HepG2 (cell line): ENCODE measurements at regions not wholly inside any gene's neighbourhood (a gene's known extent, or its start where the extent isn't known, plus 50 kb on each side); places are given as distances from the start of the nearest gene placed in this dataset.

Source experiments
- ATAC-seq: fragments of 200-7000 bp; cut with Tn5 transposase; 3 replicates; pipeline ENCODE4 v1.9.1; 2020; ENCODE audit warnings: mild to moderate bottlenecking, moderate library complexity
- BruUV-seq: library from RNA; stranded (reverse); fragments of 400-500 nt; replicated peaks from 2 replicates; lab custom pipeline; 2021; lab: Mats Ljungman, UMichigan
- CTCF ChIA-PET: fragments of 300-600 bp; formaldehyde crosslinking; extraction: SDS; loops from one replicate; lab custom pipeline; 2021; ENCODE audit warnings: low total read pairs, inconsistent platforms, low intra/inter-chr PET ratio; lab: Yijun Ruan, JAX
- POLR2A ChIA-PET: fragments of 350-600 bp; sonication (Branson Sonifier 250); formaldehyde crosslinking; loops from one replicate; lab custom pipeline; 2020; ENCODE audit warnings: antibody characterized with exemption, inconsistent platforms; lab: Yijun Ruan, JAX
- DNase-seq: peaks from one replicate; pipeline ENCODE4 v3.0.0-alpha.2; 2015; ENCODE audit warnings: low spot score
- FAIRE-seq: peaks from 3 replicates; lab custom pipeline; 2011; peaks lifted over from hg19 to GRCh38; lab: Jason Lieb, UNC
- H2AFZ ChIP-seq: one replicate; pipeline ENCODE4 v1.6.1; 2011; ENCODE audit warnings: low read length, inconsistent platforms
- H3K27ac ChIP-seq: fragments of 300-600 bp; 3 replicates; pipeline ENCODE4 v1.8.0; 2011; ENCODE audit warnings: mixed run types, mild to moderate bottlenecking, mixed read lengths, low read length, inconsistent platforms; ENCODE audit not compliant: insufficient read depth; ENCODE audit errors: extremely low read length
- H3K27me3 ChIP-seq, 2 experiments: fragments of 200-600 bp in 1 of 2; 2 replicates in 1 of 2; 3 replicates in 1 of 2; pipeline versions ENCODE4 v1.6.0 to v1.8.0; 2011; ENCODE audit warnings: low read length in 2 of 2, mild to moderate bottlenecking in 2 of 2, moderate library complexity in 2 of 2, inconsistent platforms in 1 of 2; ENCODE audit not compliant: insufficient read depth in 2 of 2, control insufficient read depth in 1 of 2
- H3K36me3 ChIP-seq, 2 experiments: fragments of 200-600 bp in 1 of 2; replicated peaks in 1 of 2; 2 replicates in 1 of 2; 3 replicates in 1 of 2; pipeline versions ENCODE4 v1.5.1 to v1.8.0; 2011; ENCODE audit warnings: low read length in 2 of 2, inconsistent platforms in 1 of 2; ENCODE audit not compliant: insufficient read depth in 2 of 2, control insufficient read depth in 1 of 2
- H3K4me1 ChIP-seq: 2 replicates; pipeline ENCODE4 v1.5.1; 2012; ENCODE audit warnings: low read length, inconsistent platforms; ENCODE audit not compliant: insufficient read depth
- H3K4me2 ChIP-seq: 2 replicates; pipeline ENCODE4 v1.6.0; 2011; ENCODE audit warnings: low read depth, low read length, inconsistent platforms
- H3K4me3 ChIP-seq, 3 experiments: fragments of 200-600 bp in 1 of 3; sonication (generic), shearing (Covaris generic) in 1 of 3; replicated peaks in 1 of 3; 2 replicates each; pipeline ENCODE4 v1.5.1; 2011 to 2016; ENCODE audit warnings: low read length in 3 of 3, inconsistent platforms in 2 of 3, low read depth in 2 of 3, mild to moderate bottlenecking in 2 of 3, control low read depth in 1 of 3, mixed read lengths in 1 of 3; ENCODE audit not compliant: insufficient read depth in 1 of 3
- H3K79me2 ChIP-seq: one replicate; pipeline ENCODE4 v1.6.1; 2011; ENCODE audit warnings: low read length, inconsistent platforms; ENCODE audit not compliant: insufficient read depth
- H3K9ac ChIP-seq: 2 replicates; pipeline ENCODE4 v1.6.0; 2011; ENCODE audit warnings: mild to moderate bottlenecking, low read depth, low read length, inconsistent platforms; ENCODE audit not compliant: insufficient read depth
- H3K9me3 ChIP-seq: 2 replicates; pipeline ENCODE4 v1.5.1; 2012; ENCODE audit warnings: mild to moderate bottlenecking, low read length
- H4K20me1 ChIP-seq: 2 replicates; pipeline ENCODE4 v1.6.0; 2011; ENCODE audit warnings: inconsistent platforms, mild to moderate bottlenecking, low read length, moderate library complexity; ENCODE audit not compliant: insufficient read depth
- ARID2 ChIP-seq: sonication (generic); formaldehyde crosslinking; IDR thresholded peaks from 2 replicates; pipeline ENCODE4 v1.8.1; 2022; ENCODE audit warnings: mild to moderate bottlenecking, missing genetic modification reagents, borderline replicate concordance
- ARNT ChIP-seq: fragments of 450-650 bp; IDR thresholded peaks from 2 replicates; pipeline ENCODE4 v1.6.1; 2017
- BRD4 ChIP-seq: sonication (generic); formaldehyde crosslinking; IDR thresholded peaks from 2 replicates; pipeline ENCODE4 v1.4.0; 2020; ENCODE audit warnings: missing genetic modification reagents
- LCORL ChIP-seq, 2 experiments: fragments of 450-650 bp in 1 of 2; sonication (generic) in 1 of 2; formaldehyde crosslinking in 1 of 2; IDR thresholded peaks; 2 replicates each; pipeline versions ENCODE4 v1.5.0 to v1.6.1; 2017 to 2020; ENCODE audit warnings: antibody characterized with exemption in 1 of 2, missing genetic modification reagents in 1 of 2
- MBD4 ChIP-seq: IDR thresholded peaks from 2 replicates; pipeline ENCODE4 v1.6.1; 2012; ENCODE audit warnings: low read length, inconsistent platforms, borderline replicate concordance
- ZNF577 ChIP-seq: sonication (generic); formaldehyde crosslinking; IDR thresholded peaks from 2 replicates; pipeline ENCODE4 v1.4.0; 2020; ENCODE audit warnings: mild to moderate bottlenecking, low read depth, missing genetic modification reagents, borderline replicate concordance
- ZNF619 ChIP-seq: sonication (generic); formaldehyde crosslinking; IDR thresholded peaks from 2 replicates; pipeline ENCODE4 v1.4.0; 2020; ENCODE audit warnings: mild to moderate bottlenecking, missing genetic modification reagents
- ZNF703 ChIP-seq: sonication (generic); formaldehyde crosslinking; IDR thresholded peaks from 2 replicates; pipeline ENCODE4 v1.5.1; 2020; ENCODE audit warnings: missing genetic modification reagents, mild to moderate bottlenecking, moderate library complexity, borderline replicate concordance
- ZNF773 ChIP-seq: sonication (generic); formaldehyde crosslinking; IDR thresholded peaks from 2 replicates; pipeline ENCODE4 v1.4.0; 2020; ENCODE audit warnings: missing genetic modification reagents, borderline replicate concordance
- WGBS: methylation state at CpG from one replicate; pipeline ENCODE4 v1.1.6; 2017; ENCODE audit warnings: low lambda C conversion rate; 5-methylcytosine and 5-hydroxymethylcytosine counted together
- in situ Hi-C: cut with HindIII; loops from 2 replicates; pipeline ENCODE4 v1.10.0; 2017; ENCODE audit warnings: low pct_unique_long_range_greater_than_20kb; ENCODE audit not compliant: extremely low pct_ligation_motif_present
- intact Hi-C: fragments of 100-400 bp; cut with micrococcal nuclease; formaldehyde crosslinking; loops from one replicate; pipeline ENCODE4 v1.10.0; 2022; ENCODE audit not compliant: unreplicated experiment
- TF ChIP-seq, protein P1 (sequence below): sonication (generic); formaldehyde crosslinking; IDR thresholded peaks from 2 replicates; pipeline ENCODE4 v1.5.1; 2020; ENCODE audit warnings: mild to moderate bottlenecking, moderate library complexity, missing genetic modification reagents
- TF ChIP-seq, protein P2 (sequence below): IDR thresholded peaks from 2 replicates; pipeline ENCODE4 v1.6.1; 2016

DNA sequence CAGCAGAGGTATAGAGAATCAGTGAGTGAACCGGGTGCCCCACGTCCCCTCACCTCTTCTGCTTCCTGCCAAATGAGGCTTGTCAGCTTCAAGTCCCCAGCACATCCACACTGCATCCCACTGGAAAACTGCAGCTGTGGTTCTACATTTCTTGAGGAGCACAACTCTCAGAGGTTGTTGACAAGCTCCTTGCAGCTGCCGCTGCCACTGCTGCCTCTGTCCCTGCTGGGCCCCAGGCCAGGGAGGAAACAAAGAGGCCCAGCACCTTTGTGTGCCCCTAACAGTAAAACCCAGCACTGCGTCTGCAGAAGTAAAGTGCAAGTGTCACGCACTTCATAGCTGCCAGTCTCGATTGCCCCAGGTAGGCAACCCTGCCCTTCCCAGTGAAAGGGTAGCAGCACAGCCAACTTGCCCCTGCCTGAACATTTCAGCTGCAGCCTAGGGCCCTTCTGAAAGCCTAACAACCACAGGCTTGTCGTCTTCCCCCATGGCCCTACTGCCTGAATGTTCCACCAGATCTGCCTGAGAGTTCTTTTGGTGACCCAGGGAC lies 1162.1 kb upstream of the USP15 start:
- H3K36me3 ChIP-seq, result no peaks in the 10 kb centered on the region
- no peak overlapping the region for H3K4me2 ChIP-seq
- no peaks in the 10 kb centered on the region for H3K4me1 ChIP-seq
- CTCF ChIA-PET, result no interaction called here
- H4K20me1 ChIP-seq, result no peaks in the 10 kb centered on the region
- FAIRE-seq (no peak), DNase-seq (no peak), ATAC-seq (no peak)
- POLR2A ChIA-PET, result no interaction called here
- no peak for TF ChIP-seq ZNF773 (CRISPR knock-in tag)
- no peak for TF ChIP-seq MBD4
- no TSS peak for BruUV-seq
- in situ Hi-C loops (no loop called here), intact Hi-C loops (no loop called here)
- no peaks in the 10 kb centered on the region for H3K27me3 ChIP-seq
- no peak overlapping the region for H2AFZ ChIP-seq
- no peak overlapping the region for H3K9ac ChIP-seq
- H3K9me3 ChIP-seq, result peaks cover 44% of the 10 kb centered on the region
- no peak overlapping the region for H3K27ac ChIP-seq
- no peak overlapping the region for H3K4me3 ChIP-seq
- 0% methylated on average over 3 of the region's 7 CpGs for WGBS
- H3K79me2 ChIP-seq, result no peaks in the 10 kb centered on the region

GRCh38 chr12:61107118-61107517 lies 1153.1 kb upstream of the USP15 start:
- DNase-seq (no peak), FAIRE-seq (no peak), ATAC-seq (no peak)
- Histone ChIP-seq H3K27me3 (no peaks in the 10 kb centered on the region), H3K36me3 (no peaks in the 10 kb centered on the region), H2AFZ (no peak overlapping the region), H3K9me3 (peaks cover 50% of the 10 kb centered on the region), H3K4me3 (no peak overlapping the region), H4K20me1 (no peaks in the 10 kb centered on the region), H3K79me2 (no peaks in the 10 kb centered on the region), H3K9ac (no peak overlapping the region), H3K4me1 (no peaks in the 10 kb centered on the region), H3K4me2 (no peak overlapping the region), H3K27ac (no peak overlapping the region)
- ChIA-PET POLR2A (no interaction called here), CTCF (no interaction called here)
- no TSS peak for BruUV-seq
- in situ Hi-C loops (no loop called here), intact Hi-C loops (no loop called here)
- TF ChIP-seq BRD4 (CRISPR knock-in tag) (no peak), ZNF619 (no peak), ZNF703 (CRISPR knock-in tag) (no peak), ARNT (no peak), ZNF577 (CRISPR knock-in tag) (no peak), ARID2 (no peak), LCORL (IDR thresholded peaks at IDR 0.05) (no peak), LCORL (CRISPR knock-in tag; IDR thresholded peaks at IDR 0.05) (no peak)
- TF ChIP-seq, protein P1, sequence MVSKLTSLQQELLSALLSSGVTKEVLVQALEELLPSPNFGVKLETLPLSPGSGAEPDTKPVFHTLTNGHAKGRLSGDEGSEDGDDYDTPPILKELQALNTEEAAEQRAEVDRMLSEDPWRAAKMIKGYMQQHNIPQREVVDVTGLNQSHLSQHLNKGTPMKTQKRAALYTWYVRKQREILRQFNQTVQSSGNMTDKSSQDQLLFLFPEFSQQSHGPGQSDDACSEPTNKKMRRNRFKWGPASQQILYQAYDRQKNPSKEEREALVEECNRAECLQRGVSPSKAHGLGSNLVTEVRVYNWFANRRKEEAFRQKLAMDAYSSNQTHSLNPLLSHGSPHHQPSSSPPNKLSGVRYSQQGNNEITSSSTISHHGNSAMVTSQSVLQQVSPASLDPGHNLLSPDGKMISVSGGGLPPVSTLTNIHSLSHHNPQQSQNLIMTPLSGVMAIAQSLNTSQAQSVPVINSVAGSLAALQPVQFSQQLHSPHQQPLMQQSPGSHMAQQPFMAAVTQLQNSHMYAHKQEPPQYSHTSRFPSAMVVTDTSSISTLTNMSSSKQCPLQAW (CRISPR knock-in tag), result no peak
- TF ChIP-seq, protein P2, sequence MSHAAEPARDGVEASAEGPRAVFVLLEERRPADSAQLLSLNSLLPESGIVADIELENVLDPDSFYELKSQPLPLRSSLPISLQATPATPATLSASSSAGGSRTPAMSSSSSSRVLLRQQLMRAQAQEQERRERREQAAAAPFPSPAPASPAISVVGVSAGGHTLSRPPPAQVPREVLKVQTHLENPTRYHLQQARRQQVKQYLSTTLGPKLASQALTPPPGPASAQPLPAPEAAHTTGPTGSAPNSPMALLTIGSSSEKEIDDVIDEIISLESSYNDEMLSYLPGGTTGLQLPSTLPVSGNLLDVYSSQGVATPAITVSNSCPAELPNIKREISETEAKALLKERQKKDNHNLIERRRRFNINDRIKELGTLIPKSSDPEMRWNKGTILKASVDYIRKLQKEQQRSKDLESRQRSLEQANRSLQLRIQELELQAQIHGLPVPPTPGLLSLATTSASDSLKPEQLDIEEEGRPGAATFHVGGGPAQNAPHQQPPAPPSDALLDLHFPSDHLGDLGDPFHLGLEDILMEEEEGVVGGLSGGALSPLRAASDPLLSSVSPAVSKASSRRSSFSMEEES (CRISPR knock-in tag), result no peak
